Inferior parietal cortex (tissue), 1 donor: ENCODE measurements at regions not wholly inside any gene's neighbourhood (a gene's known extent, or its start where the extent isn't known, plus 50 kb on each side); places are given as distances from the start of the nearest gene placed in this dataset.
A peak's percentile ranks its signal among the peaks of the same experiment; 100 is the strongest.
"Not testable (repeated sequence)": the region's sequence is repeated elsewhere in the genome, so short reads cannot be mapped to it uniquely, and the experiment has no call there.

Source experiments
- DNase-seq: peaks from one replicate; pipeline ENCODE4 v3.0.0-alpha.2; 2016; ENCODE audit errors: extremely low spot score

GRCh38 chr9:31744589-31744988, 639.9 kb upstream of the ACO1 start:
- DNase-seq: no peak

DNA sequence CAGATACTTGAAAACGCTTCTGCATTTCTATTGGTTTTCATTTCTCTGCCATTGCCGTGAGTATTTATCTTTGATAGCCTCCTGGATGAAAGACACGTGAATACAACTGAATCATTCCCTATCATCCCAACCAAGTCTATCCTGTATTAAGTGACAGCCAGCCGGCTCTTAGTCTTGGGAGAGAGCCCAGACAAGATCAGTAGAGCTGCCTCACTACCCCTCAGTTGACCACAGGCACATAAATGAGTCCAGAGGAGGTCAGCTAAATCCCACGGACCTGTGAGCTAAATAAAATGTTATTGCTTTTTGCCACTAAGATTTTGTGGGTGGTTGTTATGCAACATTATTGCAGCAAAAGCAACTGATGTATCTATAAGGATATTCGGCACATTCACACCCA, 639.0 kb upstream of the ACO1 start:
- DNase-seq: no peak

DNA sequence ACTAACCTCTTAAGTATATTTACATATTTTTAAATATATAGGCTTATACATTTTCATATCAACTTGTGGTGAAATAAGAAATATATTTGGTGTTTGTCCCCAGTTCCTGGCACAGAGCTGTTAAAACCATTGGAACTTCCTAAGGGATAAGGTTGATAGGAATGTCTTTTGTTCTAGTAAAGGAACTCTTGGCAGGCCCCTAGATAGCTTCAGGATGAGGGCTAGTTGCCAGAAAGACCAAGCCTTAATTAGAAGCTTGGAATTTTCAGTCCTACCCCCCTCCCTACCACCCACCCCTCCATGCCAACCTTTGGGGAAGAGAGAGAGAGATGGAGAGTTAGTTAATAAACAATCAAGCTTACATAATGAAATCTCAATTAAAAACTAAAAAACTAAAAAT, 638.6 kb upstream of the ACO1 start:
- DNase-seq: no peak

- no peak for DNase-seq
Measured at GRCh38 chr9:31753756-31754155, 630.7 kb upstream of the ACO1 start.

GRCh38 chr9:31759703-31760102, 624.7 kb upstream of the ACO1 start:
- DNase-seq: no peak

DNA sequence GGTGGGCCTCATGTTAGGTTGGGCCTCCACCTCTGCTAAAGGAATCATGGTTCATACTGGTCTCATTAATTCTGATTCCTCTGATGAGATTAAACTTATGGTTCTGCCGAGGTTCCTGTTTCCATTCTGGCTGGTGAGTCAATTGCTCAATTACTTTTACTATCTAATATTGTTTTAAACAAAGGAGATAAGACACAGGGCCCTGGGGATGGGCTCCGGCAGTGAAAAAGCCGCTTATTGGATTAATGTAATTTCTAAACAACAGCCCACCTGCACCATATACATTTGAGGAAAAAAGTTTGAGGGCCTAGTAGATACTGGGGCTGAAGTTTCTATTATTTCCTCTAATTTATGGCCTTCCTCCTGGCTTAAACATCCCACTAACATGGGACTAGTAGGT, 610.4 kb upstream of the ACO1 start:
- not testable (repeated sequence) for DNase-seq

DNA sequence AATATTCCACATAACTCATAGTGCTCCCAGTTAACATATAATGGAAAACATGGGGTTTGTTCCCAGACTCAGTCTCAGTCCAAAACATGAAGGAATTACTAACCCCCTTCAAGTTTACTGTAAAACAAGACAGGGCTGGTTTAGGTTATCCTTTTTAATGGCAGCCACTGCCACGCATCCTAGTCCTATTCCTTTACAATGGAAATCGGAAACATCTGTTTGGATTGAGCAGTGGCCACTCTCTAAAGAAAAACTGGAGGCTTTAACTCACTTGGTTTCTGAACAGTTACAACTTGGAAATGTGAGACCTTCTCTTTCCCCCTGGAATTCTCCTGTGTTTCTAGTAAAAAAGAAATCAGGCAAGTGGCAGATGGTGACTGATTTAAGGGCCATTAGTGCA, 609.9 kb upstream of the ACO1 start:
- DNase-seq: no peak

DNA sequence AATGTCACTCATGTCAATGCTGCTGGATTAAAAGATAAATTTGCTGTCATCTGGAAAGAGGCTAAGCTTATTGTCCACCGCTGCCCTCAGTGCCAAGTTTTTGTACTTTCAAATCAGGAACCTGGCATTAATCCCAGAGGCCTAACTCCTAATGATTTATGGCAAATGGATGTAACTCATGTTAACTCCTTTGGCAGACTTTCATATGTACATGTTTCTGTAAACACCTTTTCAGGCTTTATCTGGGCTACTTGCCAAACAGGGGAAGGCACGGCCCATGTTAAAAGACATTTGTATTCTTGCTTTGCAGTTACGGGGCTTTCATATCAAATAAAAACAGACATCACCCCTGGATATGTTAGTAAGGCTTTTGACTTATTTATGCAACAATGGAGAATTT, 608.0 kb upstream of the ACO1 start:
- no peak for DNase-seq

GRCh38 chr9:31783491-31783890, 601.0 kb upstream of the ACO1 start:
- no peak for DNase-seq

DNA sequence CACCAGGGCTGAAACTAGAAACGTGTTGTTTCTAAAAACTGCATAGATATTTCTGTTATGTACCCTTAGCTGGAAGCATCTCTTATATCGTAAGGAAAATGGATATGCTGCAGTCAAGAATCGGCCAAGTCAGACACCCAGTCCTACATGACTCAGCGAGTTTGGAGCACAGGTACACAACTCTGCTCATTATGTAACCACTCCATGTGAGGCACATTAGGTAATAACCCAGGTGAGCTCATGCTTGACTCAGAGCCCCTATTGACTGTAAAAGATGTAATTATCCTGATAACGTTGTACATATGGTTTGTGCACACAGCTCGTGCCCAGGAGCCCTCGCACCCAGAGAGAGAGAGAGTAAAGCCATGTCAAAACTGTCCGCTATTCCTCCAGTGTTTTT, 593.7 kb upstream of the ACO1 start:
- no peak for DNase-seq

GRCh38 chr9:31799953-31800609, 584.4 kb upstream of the ACO1 start:
- no peak for DNase-seq

- no peak for DNase-seq
Measured at GRCh38 chr9:31807574-31808256, 576.7 kb upstream of the ACO1 start.

GRCh38 chr9:31808766-31809165, 575.7 kb upstream of the ACO1 start:
- no peak for DNase-seq

DNA sequence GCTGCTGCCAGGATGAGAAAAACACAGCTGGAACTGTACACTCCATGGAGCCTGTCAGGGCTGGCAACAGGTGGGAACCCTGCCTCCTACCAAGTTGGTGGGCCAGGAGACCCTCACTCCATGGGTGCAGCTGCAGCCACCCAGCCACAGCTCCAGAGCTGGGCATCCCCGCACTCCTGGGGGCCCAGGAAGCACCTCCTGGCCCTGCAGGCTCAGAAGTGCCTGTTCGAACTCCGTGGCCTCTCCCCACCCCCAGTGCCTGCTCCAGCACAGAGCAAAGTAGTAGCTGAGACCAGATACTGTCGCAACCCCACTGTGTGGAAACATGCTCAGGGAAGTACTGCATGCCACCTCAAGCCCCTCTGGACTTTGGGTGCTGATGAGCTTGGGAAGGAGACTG, 564.0 kb upstream of the ACO1 start:
- DNase-seq: no peak

GRCh38 chr9:31821583-31821982, 562.9 kb upstream of the ACO1 start:
- no peak for DNase-seq

GRCh38 chr9:31823365-31823764, 561.1 kb upstream of the ACO1 start:
- no peak for DNase-seq

GRCh38 chr9:31824860-31825259, 559.6 kb upstream of the ACO1 start:
- DNase-seq: no peak

- no peak for DNase-seq
Measured at GRCh38 chr9:31837211-31837610, 547.2 kb upstream of the ACO1 start.

DNA sequence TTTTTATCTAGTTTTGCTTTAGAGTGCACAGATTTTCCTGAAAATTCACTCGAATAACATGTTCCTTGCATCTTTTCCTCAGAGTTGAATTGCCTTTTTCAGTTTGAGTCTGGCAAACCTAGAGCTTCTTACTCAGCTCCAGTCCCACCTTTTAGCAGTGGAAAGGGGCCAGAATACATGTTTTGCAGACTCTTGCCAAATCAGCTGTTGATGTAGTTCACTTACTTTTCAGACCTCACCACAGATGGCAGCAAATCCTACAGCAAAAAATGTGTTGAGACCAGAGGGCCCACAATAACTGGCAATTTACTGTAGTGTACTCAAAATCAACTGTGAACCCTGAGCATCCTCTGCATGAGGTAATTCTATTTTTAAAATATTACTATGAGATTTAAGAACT, 545.2 kb upstream of the ACO1 start:
- DNase-seq: peak; percentile 45

DNA sequence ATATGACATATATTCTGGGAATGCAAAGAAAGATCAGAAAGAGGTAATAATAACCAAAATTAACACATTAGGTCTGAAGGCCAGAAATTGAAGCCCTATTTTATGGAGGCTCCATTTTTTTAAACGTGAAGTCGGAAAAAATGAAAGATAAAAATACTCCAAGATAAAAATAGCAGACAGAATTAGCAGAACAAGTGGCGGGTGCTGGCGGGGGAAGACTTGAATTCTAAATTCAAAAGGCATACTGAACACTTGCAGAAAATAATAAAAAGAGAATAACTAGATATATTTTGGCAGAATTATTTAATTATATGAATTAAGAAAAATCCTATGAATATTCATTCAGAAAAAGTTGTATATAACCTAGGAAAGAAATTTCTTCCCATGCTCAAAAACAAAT, 543.7 kb upstream of the ACO1 start:
- DNase-seq: no peak

DNA sequence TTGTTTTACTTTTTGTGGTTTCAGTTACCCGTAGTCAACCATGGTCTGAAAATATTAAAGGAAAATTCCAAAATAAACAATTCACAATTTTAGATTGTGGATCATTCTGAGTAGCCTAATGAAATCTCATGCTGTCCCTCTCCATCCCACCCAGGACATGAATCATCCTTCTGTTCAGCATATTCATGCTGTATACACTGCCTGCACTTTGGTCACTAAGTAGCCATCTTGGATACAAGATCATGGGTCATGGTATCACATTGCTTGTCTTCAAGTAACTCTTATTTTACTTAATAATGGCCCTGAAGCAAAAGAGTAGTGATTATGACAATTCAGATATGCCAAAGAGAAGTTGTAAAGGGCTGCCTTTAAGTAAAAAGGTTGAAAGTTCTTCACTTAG, 536.5 kb upstream of the ACO1 start:
- DNase-seq: no peak

- DNase-seq: no peak
Measured at GRCh38 chr9:31848505-31849285, 535.7 kb upstream of the ACO1 start.

DNA sequence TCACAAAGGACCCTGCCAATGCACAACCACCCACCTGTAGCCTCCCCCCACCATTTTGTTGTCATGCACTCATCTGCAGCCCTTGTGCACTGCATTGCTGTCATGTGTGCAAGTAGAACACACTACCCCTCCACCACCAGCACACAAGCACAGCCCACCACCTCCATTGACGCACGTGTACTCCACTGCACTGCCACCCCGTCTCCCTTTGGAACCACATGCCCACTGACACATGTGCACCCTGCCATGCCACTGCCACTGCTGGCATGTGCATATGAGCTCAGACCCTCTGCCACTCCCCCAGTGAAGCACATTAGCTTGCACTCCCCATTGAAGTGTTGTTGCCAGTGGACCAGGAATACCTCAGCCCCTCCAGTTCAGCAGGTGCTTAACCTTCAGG, 530.3 kb upstream of the ACO1 start:
- no peak for DNase-seq
